GM21576 (cell line): ENCODE measurements at regions not wholly inside any gene's neighbourhood (a gene's known extent, or its start where the extent isn't known, plus 50 kb on each side); places are given as distances from the start of the nearest gene placed in this dataset.

Experiments
- ATAC-seq: cut with Tn5 transposase; IDR thresholded peaks from one replicate; pipeline ENCODE4 v1.9.1; 2021; ENCODE audit warnings: mild to moderate bottlenecking, moderate library complexity; ENCODE audit not compliant: unreplicated experiment

- no peak for ATAC-seq
Observed at GRCh38 chrX:126064901-126065541, 101.1 kb downstream of the DCAF12L2 start.

GRCh38 chrX:126065901-126066660, 100.0 kb downstream of the DCAF12L2 start:
- ATAC-seq = no peak
